ENCODE measurements at regions not wholly inside any gene's neighbourhood (a gene's known extent, or its start where the extent isn't known, plus 50 kb on each side); places are given as distances from the start of the nearest gene placed in this dataset.

DNA sequence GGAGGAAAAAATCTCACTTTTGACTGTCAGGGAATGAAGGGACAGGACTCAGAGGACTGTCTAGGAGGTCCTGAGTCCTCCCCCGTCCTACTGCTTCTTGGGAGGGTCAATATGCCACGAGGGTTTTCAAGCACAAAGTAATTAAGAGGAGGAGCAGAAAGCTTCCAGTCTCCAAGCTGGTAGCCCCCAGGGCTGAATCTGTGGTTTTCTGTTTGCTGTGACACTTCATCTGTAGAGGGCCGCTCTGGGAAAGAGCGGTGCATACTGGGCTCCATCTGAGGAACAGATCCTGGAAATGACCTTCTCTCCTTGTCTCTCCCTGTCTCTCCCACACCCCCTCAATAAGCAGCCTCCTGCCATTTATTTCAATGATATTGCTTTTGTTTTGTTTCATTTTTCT is 180.1 kb upstream of the SDK2 start:
- Histone ChIP-seq H3K9me3 (replicated peaks) (no peaks in the 10 kb centered on the region), H3K4me3 (no peak overlapping the region), H3K4me1 (replicated peaks) (no peaks in the 10 kb centered on the region), H3K36me3 (no peaks in the 10 kb centered on the region), H3K27me3 (replicated peaks) (peaks cover 50% of the 10 kb centered on the region), H3K27ac (no peak overlapping the region)
- DNase-seq (ENCODE audit: low read depth in 1 of 2, low spot score in 2 of 2): no peak

GRCh38 chr17:73826181-73826871 is 182.1 kb upstream of the SDK2 start:
- DNase-seq (ENCODE audit: low read depth in 1 of 2, low spot score in 2 of 2): no peak
- Histone ChIP-seq H3K4me3 (no peak overlapping the region), H3K27ac (no peak overlapping the region), H3K36me3 (no peaks in the 10 kb centered on the region), H3K9me3 (replicated peaks) (no peaks in the 10 kb centered on the region), H3K4me1 (replicated peaks) (no peaks in the 10 kb centered on the region), H3K27me3 (replicated peaks) (peaks cover 50% of the 10 kb centered on the region)

GRCh38 chr17:73826872-73827228 is 182.6 kb upstream of the SDK2 start:
- Histone ChIP-seq H3K36me3 (no peaks in the 10 kb centered on the region), H3K9me3 (replicated peaks) (no peaks in the 10 kb centered on the region), H3K4me1 (replicated peaks) (no peaks in the 10 kb centered on the region), H3K4me3 (no peak overlapping the region), H3K27ac (no peak overlapping the region), H3K27me3 (replicated peaks) (peaks cover 50% of the 10 kb centered on the region)
- DNase-seq (ENCODE audit: low read depth in 1 of 2, low spot score in 2 of 2): no peak

GRCh38 chr17:73827627-73828291 is 183.5 kb upstream of the SDK2 start:
- H3K27me3 ChIP-seq (replicated peaks): peaks cover 47% of the 10 kb centered on the region
- no peaks in the 10 kb centered on the region for H3K4me1 ChIP-seq (replicated peaks)
- no peak overlapping the region for H3K4me3 ChIP-seq
- no peak overlapping the region for H3K27ac ChIP-seq
- DNase-seq (ENCODE audit: low read depth in 1 of 2, low spot score in 2 of 2): no peak
- H3K9me3 ChIP-seq (replicated peaks): no peaks in the 10 kb centered on the region
- no peaks in the 10 kb centered on the region for H3K36me3 ChIP-seq

DNA sequence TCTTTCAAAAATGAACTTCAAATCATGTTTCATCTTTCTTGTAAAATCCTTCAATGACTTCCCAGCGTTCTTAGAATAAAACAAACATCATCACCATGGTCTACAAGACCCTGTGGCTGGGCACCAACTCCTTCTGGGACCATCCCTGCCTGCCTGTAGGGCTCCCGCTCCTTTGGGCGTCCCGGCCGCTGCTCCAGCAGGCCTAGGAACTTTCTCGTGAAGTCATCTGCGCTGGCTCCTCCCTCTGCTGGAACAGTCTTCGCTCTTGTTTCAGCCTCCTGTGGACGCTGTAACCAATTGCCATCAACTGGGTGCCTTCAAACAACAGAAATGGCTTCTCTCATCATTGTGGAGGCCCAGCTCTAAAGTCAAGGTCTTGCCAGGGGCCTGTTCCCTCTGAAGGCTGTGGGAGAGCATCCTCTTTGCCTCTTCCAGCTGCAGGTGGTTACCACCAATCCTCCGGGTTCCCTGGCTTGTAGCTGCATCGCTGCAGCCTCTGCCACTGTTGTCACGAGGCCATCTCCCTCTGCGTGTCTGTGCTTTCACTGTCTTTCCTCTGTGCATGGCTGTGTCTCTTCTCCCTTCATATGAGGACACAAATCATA is 185.5 kb upstream of the SDK2 start:
- Histone ChIP-seq H3K4me3 (no peak overlapping the region), H3K27me3 (replicated peaks) (peaks cover 29% of the 10 kb centered on the region), H3K9me3 (replicated peaks) (no peaks in the 10 kb centered on the region), H3K36me3 (no peaks in the 10 kb centered on the region), H3K4me1 (replicated peaks) (no peaks in the 10 kb centered on the region), H3K27ac (no peak overlapping the region)
- no peak for DNase-seq (ENCODE audit: low read depth in 1 of 2, low spot score in 2 of 2)

DNA sequence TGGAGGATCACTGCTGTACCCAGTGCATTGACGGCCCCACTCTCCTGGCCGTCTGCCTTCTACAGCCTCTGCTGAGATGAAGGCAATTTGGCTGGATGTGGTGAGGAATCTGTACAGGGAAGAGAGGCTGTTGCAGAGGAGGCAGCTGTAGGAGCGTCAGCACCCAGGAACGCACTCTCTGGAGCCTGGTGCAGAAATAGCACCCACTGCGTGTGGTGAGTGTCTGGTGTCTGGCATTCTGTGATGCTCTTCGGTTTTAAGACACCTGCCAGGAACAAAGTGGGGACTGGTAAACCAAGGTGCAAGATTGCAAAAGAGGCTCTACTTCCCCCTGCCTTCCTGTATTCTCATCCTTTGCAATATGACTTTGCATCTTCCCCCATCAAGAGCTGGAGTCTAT is 187.5 kb upstream of the SDK2 start:
- no peak overlapping the region for H3K27ac ChIP-seq
- no peaks in the 10 kb centered on the region for H3K36me3 ChIP-seq
- peaks cover 28% of the 10 kb centered on the region for H3K27me3 ChIP-seq (replicated peaks)
- no peak overlapping the region for H3K4me3 ChIP-seq
- DNase-seq (ENCODE audit: low read depth in 1 of 2, low spot score in 2 of 2): no peak
- H3K4me1 ChIP-seq (replicated peaks): no peaks in the 10 kb centered on the region
- no peaks in the 10 kb centered on the region for H3K9me3 ChIP-seq (replicated peaks)

GRCh38 chr17:73833775-73834488 is 189.7 kb upstream of the SDK2 start:
- Histone ChIP-seq H3K36me3 (no peaks in the 10 kb centered on the region), H3K4me3 (no peak overlapping the region), H3K27me3 (replicated peaks) (peaks cover 15% of the 10 kb centered on the region), H3K27ac (no peak overlapping the region), H3K4me1 (replicated peaks) (no peaks in the 10 kb centered on the region), H3K9me3 (replicated peaks) (no peaks in the 10 kb centered on the region)
- no peak for DNase-seq (ENCODE audit: low read depth in 1 of 2, low spot score in 2 of 2)

GRCh38 chr17:73834684-73835343 is 190.6 kb upstream of the SDK2 start:
- no peak for DNase-seq (ENCODE audit: low read depth in 1 of 2, low spot score in 2 of 2)

GRCh38 chr17:73835605-73836004 is 191.4 kb upstream of the SDK2 start:
- no peak for DNase-seq (ENCODE audit: low read depth in 1 of 2, low spot score in 2 of 2)
- H3K4me1 ChIP-seq (replicated peaks): no peaks in the 10 kb centered on the region
- no peaks in the 10 kb centered on the region for H3K9me3 ChIP-seq (replicated peaks)
- no peak overlapping the region for H3K27ac ChIP-seq
- no peaks in the 10 kb centered on the region for H3K36me3 ChIP-seq
- peaks cover 12% of the 10 kb centered on the region for H3K27me3 ChIP-seq (replicated peaks)
- H3K4me3 ChIP-seq: no peak overlapping the region

More at GRCh38 chr17:73834684-73835343, 190.6 kb upstream of the SDK2 start:
- Histone ChIP-seq H3K27ac (no peak overlapping the region), H3K4me1 (replicated peaks) (no peaks in the 10 kb centered on the region), H3K9me3 (replicated peaks) (no peaks in the 10 kb centered on the region), H3K4me3 (no peak overlapping the region), H3K27me3 (replicated peaks) (peaks cover 12% of the 10 kb centered on the region), H3K36me3 (no peaks in the 10 kb centered on the region)

DNA sequence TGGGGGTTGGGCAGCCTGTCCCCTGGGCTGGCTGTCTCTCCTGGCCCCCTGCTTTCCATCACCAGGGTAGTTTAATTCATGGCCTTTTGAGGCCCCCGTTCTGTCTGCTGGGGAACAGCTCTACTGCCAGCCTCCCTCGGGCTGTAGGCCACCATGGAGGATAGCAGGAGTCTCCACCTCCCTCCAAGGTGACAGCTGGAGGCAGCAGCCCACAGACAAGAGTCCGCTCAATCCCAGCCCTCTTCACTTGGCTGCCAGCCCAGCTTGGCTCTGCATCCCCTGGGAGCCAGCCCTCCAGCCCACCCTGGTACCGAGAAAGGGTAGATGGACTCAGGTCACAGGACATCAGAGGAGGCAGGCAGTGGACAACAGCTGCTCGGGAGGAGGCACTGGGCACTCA is 194.6 kb upstream of the SDK2 start:
- no peaks in the 10 kb centered on the region for H3K9me3 ChIP-seq (replicated peaks)
- no peak overlapping the region for H3K4me3 ChIP-seq
- no peaks in the 10 kb centered on the region for H3K36me3 ChIP-seq
- no peak for DNase-seq (ENCODE audit: low read depth in 1 of 2, low spot score in 2 of 2)
- H3K27me3 ChIP-seq (replicated peaks): peaks cover 14% of the 10 kb centered on the region
- H3K27ac ChIP-seq: no peak overlapping the region
- no peaks in the 10 kb centered on the region for H3K4me1 ChIP-seq (replicated peaks)

- Histone ChIP-seq H3K27me3 (replicated peaks) (peaks cover 8% of the 10 kb centered on the region; the same call in 1 of the 2 replicates), H3K4me3 (no peak overlapping the region), H3K9me3 (replicated peaks) (no peaks in the 10 kb centered on the region), H3K36me3 (no peaks in the 10 kb centered on the region), H3K27ac (no peak overlapping the region), H3K4me1 (replicated peaks) (no peaks in the 10 kb centered on the region)
- no peak for DNase-seq (ENCODE audit: low read depth in 1 of 2, low spot score in 2 of 2)
These were observed 196.6 kb upstream of the SDK2 start for GRCh38 chr17:73840829-73841228.

GRCh38 chr17:73841431-73842060 is 197.3 kb upstream of the SDK2 start:
- no peaks in the 10 kb centered on the region for H3K9me3 ChIP-seq (replicated peaks)
- DNase-seq (ENCODE audit: low read depth in 1 of 2, low spot score in 2 of 2): no peak
- H3K36me3 ChIP-seq: no peaks in the 10 kb centered on the region
- H3K27me3 ChIP-seq (replicated peaks): peaks cover 13% of the 10 kb centered on the region; the same call in 1 of the 2 replicates
- no peak overlapping the region for H3K27ac ChIP-seq
- H3K4me3 ChIP-seq: no peak overlapping the region
- no peaks in the 10 kb centered on the region for H3K4me1 ChIP-seq (replicated peaks)

GRCh38 chr17:73847952-73848351 is 203.7 kb upstream of the SDK2 start:
- Histone ChIP-seq H3K4me1 (replicated peaks) (no peaks in the 10 kb centered on the region), H3K36me3 (no peaks in the 10 kb centered on the region), H3K27me3 (replicated peaks) (peaks cover 8% of the 10 kb centered on the region; the same call in 1 of the 2 replicates), H3K27ac (no peak overlapping the region), H3K9me3 (replicated peaks) (no peaks in the 10 kb centered on the region), H3K4me3 (no peak overlapping the region)
- DNase-seq (ENCODE audit: low read depth in 1 of 2, low spot score in 2 of 2): no peak
